NCI-H1436 treated with DMSO at 0.1 percent for 48 hours (cell line): ENCODE measurements at regions not wholly inside any gene's neighbourhood (a gene's known extent, or its start where the extent isn't known, plus 50 kb on each side); places are given as distances from the start of the nearest gene placed in this dataset.
"Not testable (repeated sequence)": the region's sequence is repeated elsewhere in the genome, so short reads cannot be mapped to it uniquely, and the experiment has no call there.

Experiments used
- DNase-seq: peaks from one replicate; lab custom pipeline; 2025; lab: John Stamatoyannopoulos, UW

- DNase-seq, result not testable (repeated sequence)
Measured at GRCh38 chr1:228611707-228612106, 123.6 kb upstream of the RHOU start.

- not testable (repeated sequence) for DNase-seq
Measured at GRCh38 chr1:228622002-228622716, 113.1 kb upstream of the RHOU start.

GRCh38 chr1:228626481-228626880 is 108.8 kb upstream of the RHOU start:
- not testable (repeated sequence) for DNase-seq

DNA sequence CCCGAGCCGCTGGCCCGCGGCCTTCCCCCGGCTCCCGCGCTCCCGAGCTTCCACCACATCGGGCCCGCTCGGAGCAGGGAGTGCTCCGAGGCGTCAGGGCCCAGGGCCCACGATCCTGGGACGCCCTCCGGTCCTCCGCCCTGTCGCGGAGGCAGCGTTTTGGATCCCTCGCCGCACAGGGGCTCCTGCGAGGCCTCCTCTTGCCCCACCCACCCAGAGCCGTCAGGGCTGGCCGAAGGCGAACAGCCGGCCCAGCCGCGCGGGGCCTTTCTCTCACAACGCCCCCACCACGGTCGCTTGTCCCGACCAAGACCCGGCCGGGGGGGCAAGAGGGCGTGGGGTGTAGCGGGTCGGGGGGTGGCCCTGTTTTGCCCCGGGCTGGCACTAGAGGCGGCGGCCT is 102.4 kb upstream of the RHOU start:
- DNase-seq, result not testable (repeated sequence)

GRCh38 chr1:228635304-228635703 is 100.0 kb upstream of the RHOU start:
- DNase-seq, result not testable (repeated sequence)

GRCh38 chr1:228637529-228637928 is 97.8 kb upstream of the RHOU start:
- DNase-seq, result not testable (repeated sequence)

DNA sequence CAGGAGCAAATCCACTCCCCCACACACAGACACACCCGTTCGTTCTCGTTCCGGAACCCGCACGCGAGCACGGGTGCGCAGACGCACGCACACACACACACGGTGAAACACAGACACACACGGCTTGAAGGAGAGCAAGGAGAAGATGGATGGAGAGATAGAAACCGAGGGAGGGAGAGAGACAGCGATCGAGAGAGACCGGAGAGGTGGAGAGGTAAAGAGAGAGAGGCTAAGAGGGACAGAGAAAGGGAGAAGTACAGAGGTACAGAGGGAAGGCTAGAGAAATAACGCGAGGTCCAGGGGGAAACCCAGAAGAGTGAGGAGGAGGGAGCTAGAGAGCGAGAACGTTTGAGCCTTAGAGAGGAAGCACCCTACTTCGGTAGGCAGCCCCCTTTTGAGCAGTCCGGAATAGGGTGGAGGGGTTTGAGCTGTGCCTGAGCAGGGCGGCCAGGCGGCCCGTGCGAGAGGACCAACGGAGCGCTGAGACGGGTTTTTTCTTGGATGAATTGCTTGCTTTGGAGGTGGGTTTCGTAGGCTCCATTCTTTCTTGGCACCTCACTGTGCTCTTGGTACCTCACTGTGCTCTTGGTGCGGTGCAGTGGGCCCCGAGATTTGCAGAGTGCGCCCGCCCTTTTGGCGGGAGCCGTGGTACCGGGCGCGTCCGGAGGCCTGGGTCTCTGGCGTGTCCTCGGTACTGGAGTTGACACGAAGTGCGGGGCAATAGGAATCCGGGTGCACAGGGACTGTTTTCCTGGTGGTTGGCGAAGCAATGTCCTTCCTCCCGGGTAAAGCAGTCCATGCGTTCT is 88.4 kb upstream of the RHOU start:
- DNase-seq, result no peak

- DNase-seq, result peak; percentile 53
Measured at GRCh38 chr1:228647523-228648444, 87.5 kb upstream of the RHOU start.

DNA sequence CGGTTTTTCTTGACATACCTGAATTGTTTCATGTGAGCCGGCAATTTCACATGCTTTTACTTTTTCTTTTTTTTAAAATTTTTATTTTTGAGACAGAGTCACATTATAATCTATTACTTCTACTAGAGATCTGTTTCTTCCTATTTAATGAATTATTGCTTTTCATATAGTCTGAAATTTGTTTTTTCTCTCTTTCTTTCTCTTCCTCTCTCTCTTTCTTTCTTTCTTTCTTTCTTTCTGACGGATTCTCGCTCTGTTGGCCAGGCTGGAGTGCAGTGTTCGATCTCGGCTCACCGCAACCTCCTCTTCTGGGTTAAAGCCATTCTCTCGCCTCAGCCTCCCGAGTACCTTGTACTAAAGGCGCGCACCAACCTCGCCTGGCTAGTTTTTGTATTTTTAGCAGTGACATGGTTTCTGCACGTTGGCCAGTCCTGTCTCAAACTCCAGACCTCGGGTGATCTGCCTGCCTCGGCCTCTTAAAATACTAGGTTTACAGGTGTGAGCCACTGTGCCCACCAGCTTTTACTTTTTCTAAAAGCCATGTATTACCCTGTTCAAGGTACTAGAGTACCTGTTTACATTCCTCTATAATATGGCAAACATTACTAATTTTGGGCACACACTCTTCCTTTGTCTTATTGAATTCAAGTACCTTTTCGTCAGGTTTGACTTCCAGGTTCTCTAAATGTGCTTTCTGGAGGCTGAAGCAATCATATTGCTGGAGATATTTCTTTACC is 86.5 kb upstream of the RHOU start:
- no peak for DNase-seq

DNA sequence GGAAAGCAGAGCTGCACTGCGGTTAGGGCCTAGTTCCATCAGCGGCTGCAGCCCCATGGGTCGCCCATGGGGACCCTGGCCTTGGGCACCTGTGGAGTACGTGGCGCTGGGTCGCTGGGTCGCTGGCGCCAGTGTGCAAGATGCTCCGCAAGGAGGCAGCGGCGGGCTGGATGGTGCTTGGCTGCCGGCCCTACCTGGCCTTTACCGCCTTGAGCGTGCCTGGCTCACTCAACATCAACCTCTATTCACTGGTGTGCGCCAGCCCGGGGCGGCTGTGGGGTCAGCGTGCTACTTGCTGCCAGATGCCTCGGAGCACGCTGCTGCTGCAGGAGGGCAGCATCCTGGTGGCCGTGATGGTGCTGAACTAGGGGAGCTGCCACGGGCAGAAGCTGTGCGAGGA is 85.1 kb upstream of the RHOU start:
- no peak for DNase-seq

- DNase-seq, result no peak
Measured at GRCh38 chr1:228650946-228651345, 84.3 kb upstream of the RHOU start.

DNA sequence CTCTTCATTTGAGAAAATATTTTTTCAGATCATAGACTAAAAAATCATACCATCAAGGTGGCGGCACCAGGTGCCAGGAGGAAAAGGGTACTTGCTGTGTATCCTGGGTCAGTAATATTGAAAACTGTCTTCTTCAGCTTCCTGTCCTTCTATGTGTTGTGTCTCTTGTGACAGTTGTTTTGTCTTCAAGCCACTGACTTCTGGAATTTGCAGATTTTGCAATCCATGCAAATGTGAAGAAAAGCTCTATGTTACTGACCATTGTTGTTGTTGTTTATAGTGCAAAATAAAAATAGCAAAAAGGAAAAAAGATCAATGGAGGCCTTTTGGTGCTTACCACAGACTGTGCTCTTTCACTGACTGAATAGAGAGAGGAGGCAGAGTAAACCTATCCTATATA is 83.2 kb upstream of the RHOU start:
- no peak for DNase-seq

DNA sequence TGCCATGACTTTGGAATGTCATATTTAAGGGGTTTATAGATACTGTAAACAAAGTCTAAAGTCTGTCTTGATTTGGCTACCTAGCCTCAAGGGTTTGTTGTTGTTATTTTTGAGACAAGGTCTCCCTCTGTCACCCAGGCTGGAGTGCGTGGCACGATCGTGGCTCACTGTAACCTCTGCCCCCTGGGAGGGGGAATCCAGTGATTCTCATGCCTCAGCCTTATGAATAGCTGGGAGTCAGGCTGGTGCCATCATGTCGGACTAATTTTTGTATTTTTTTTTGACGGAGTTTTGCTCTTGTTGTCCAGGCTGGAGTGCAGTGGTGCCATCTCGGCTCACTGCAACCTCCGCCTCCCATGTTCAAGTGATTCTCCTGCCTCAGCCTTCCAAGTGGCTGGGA is 82.2 kb upstream of the RHOU start:
- DNase-seq, result not testable (repeated sequence)

GRCh38 chr1:228653748-228654147 is 81.5 kb upstream of the RHOU start:
- no peak for DNase-seq

DNA sequence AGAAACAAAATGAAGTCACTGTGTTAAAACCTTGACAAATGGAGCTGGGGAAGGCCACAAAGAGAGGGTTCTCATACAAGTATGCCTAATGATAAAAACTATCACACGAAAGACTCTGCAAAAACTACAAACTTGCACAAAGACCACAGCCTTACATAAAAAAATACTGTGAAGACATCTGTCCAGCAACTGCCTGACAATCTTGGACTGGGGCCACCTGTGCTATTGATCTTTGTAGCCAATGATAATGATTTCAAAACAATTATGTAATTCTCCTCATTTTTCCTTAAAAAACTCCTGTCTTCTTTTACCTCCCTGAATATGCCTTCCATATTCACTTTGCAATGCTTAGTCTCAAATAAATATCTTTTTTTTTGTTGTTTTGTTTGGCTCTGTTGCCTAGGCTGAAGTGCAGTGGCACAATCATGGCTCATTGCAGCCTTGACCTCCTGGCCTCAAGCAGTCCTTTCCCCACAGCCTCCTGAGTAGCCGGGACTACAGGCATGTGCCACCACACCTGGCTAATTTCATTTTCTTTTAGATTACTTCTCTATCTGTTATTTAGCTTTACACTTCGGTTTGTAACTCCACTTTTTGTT is 79.4 kb upstream of the RHOU start:
- DNase-seq, result no peak

- DNase-seq, result not testable (repeated sequence)
Measured at GRCh38 chr1:228662007-228662689, 73.1 kb upstream of the RHOU start.

GRCh38 chr1:228664399-228664914 is 70.8 kb upstream of the RHOU start:
- DNase-seq, result peak; percentile 28

- DNase-seq, result no peak
Measured at GRCh38 chr1:228666686-228667623, 68.3 kb upstream of the RHOU start.

DNA sequence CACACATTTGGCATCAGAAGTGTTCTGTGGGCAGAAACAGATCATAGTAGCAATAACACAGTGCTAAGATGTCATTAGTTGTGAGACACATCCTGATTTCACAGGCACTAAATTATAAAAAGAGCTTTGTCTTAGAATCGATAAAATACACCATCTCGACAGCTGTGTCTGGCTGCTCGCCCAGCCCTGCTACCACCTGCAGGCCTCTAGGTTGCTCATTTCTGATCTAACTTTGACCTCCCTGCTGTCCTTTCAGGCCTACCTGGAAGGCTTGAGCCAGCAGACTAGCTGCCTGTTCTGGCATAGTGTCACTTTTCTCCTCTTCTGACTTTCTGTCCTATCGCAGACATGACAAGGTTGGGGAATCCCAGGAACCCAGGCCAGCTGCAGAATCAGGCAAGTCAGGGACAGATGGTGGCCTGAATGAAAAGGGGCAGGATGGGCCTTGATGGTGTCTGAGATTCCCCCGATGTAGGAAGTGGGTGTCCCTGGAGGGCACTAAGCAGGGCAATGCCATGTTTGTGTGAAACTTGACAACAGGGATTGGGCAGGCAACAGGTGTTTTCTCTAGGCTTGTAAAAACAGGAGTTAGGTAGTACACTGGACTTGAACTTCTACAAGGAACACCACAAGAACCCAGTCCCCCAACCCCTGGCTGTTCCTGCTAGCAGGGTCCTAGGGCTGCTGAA is 66.6 kb upstream of the RHOU start:
- DNase-seq, result no peak
